NCI-H2196 (cell line): ENCODE measurements at regions not wholly inside any gene's neighbourhood (a gene's known extent, or its start where the extent isn't known, plus 50 kb on each side); places are given as distances from the start of the nearest gene placed in this dataset.

Experiments used
- DNase-seq: peaks from one replicate; lab custom pipeline; 2025; ENCODE audit not compliant: unreplicated experiment; lab: John Stamatoyannopoulos, UW

GRCh38 chr15:61684749-61685467 lies 375.3 kb downstream of the VPS13C start:
- DNase-seq = no peak

- DNase-seq = peak; percentile 41
Measured at GRCh38 chr15:61682891-61683735, 377.1 kb downstream of the VPS13C start.

- DNase-seq = no peak
Measured at GRCh38 chr15:61681676-61682075, 378.6 kb downstream of the VPS13C start.

GRCh38 chr15:61681038-61681418 lies 379.2 kb downstream of the VPS13C start:
- DNase-seq = no peak

- DNase-seq = no peak
Measured at GRCh38 chr15:61680260-61681037, 379.8 kb downstream of the VPS13C start.

GRCh38 chr15:61671736-61672135 lies 388.5 kb downstream of the VPS13C start:
- no peak for DNase-seq

- DNase-seq = no peak
Measured at GRCh38 chr15:61668444-61668843, 391.8 kb downstream of the VPS13C start.

GRCh38 chr15:61661791-61662190 lies 398.5 kb downstream of the VPS13C start:
- DNase-seq = no peak

- DNase-seq = no peak
Measured at GRCh38 chr15:61660579-61660978, 399.7 kb downstream of the VPS13C start.

GRCh38 chr15:61659566-61660190 lies 400.6 kb downstream of the VPS13C start:
- DNase-seq = no peak

GRCh38 chr15:61657461-61657860 lies 402.8 kb downstream of the VPS13C start:
- no peak for DNase-seq

- no peak for DNase-seq
Measured at GRCh38 chr15:61656391-61656790, 403.9 kb downstream of the VPS13C start.

- no peak for DNase-seq
Measured at GRCh38 chr15:61655881-61656280, 404.4 kb downstream of the VPS13C start.

GRCh38 chr15:61654918-61655317 lies 405.3 kb downstream of the VPS13C start:
- DNase-seq = no peak

GRCh38 chr15:61654002-61654740 lies 406.1 kb downstream of the VPS13C start:
- DNase-seq = no peak

- no peak for DNase-seq
Measured at GRCh38 chr15:61653110-61653509, 407.1 kb downstream of the VPS13C start.

- DNase-seq = no peak
Measured at GRCh38 chr15:61651267-61651666, 409.0 kb downstream of the VPS13C start.

- DNase-seq = no peak
Measured at GRCh38 chr15:61649046-61649445, 411.2 kb downstream of the VPS13C start.

- DNase-seq = no peak
Measured at GRCh38 chr15:61644550-61644949, 415.4 kb upstream of the RORA start.

GRCh38 chr15:61641645-61642044 lies 412.5 kb upstream of the RORA start:
- no peak for DNase-seq
